SIG-M5 treated with dmso at 0.1 percent for 504 hours (cell line): ENCODE measurements at regions not wholly inside any gene's neighbourhood (a gene's known extent, or its start where the extent isn't known, plus 50 kb on each side); places are given as distances from the start of the nearest gene placed in this dataset.
"Not testable (repeated sequence)": the region's sequence is repeated elsewhere in the genome, so short reads cannot be mapped to it uniquely, and the experiment has no call there.

ENCODE experiments used
- DNase-seq: peaks from one replicate; lab custom pipeline; 2025; ENCODE audit not compliant: unreplicated experiment; lab: John Stamatoyannopoulos, UW

DNA sequence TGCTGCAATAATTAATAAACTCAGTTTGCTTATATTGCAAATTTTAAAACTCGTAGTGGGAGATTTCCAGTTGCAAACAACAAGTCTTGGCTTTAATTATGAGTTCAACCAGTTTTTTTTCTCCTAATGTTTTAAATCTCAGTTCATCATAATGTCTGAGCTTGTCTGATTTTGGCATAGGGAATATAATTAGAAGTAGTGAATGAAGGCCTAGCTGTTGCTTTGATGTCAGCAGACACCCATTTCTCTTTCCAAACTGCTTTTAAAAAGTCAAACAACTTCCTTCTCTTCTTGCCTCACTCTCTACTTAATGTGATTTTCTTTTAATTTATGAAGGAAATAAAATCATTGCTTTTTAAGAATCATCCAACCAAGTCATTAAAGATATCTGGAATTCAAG lies 1462.1 kb downstream of the DPP10 start:
- no peak for DNase-seq

- DNase-seq = no peak
Observed at GRCh38 chr2:115908731-115909130, 1466.3 kb downstream of the DPP10 start.

DNA sequence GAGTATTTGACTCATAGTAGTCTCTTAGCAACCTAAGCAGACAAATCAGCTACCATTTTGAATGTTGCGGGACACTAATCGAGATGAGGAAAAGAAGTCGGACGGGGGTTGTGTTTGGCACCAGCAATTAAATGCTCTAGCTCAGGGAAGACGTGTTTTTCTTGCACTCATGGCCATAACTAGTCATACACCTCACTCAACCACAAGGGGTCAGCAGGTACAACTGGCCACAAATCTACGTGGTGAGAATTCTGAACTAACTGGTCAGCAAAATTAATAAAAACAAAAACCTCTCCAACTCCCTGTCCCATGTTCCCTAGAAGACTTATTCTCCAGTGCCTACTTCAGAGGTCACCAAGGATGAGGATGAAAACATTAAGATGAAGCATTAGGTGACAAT lies 1467.8 kb downstream of the DPP10 start:
- no peak for DNase-seq

DNA sequence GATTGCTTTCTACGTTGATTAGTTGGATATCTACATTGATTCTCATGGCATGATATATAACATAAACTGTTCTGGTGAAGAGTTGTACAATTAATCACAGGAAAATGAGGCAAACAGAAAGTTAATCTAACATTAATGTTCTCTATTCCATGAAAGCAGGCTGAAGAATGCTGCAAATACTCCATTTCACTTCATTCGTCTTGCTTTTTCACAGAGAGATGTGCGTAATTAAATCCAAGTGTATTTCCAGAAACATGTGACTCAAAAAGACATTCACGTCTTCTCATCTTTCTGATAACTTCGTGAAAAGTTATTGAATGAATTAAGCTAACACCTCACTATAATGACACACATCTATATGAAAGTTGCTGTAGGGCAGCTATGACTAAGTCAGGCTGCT lies 1471.5 kb downstream of the DPP10 start:
- no peak for DNase-seq

DNA sequence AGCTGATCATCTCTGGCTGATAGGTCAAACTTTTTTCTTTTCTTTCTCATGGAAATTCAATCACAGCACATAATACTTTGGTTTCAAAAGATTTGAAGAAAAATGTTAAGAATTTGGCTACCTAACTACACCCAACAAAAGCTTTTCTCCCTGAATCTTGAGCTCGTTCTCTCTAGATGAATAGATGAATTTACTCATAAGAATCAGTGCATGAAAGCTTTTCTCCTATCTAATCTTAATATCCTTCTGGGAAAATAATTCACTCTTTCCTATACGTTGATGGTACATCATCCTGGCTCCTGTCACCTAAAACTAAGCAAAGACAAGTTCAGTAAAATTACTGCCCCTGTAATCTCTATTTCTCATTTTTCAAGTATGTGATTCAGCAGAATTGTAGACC lies 1479.1 kb downstream of the DPP10 start:
- no peak for DNase-seq

GRCh38 chr2:115939902-115940301 lies 1497.5 kb downstream of the DPP10 start:
- DNase-seq = no peak

GRCh38 chr2:115942800-115943199 lies 1500.4 kb downstream of the DPP10 start:
- DNase-seq = no peak

DNA sequence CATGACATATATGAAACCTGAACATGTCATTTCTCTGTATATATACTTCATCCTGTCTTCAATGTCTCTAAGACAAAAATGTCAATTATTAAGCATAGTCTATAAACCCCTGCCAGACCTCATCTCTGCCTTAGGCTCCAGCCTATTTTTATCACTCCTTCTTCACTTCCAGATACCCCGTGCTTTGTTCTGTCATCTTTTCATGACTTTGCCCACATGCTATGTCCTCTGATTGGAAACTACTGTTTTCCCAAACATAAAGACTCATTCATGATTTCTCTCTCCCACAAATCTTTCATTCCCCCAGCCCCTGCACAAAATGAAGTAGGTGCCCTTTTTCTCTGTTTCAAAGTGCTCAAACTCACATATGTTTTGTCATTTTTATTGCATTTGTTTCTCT lies 1503.9 kb downstream of the DPP10 start:
- no peak for DNase-seq

DNA sequence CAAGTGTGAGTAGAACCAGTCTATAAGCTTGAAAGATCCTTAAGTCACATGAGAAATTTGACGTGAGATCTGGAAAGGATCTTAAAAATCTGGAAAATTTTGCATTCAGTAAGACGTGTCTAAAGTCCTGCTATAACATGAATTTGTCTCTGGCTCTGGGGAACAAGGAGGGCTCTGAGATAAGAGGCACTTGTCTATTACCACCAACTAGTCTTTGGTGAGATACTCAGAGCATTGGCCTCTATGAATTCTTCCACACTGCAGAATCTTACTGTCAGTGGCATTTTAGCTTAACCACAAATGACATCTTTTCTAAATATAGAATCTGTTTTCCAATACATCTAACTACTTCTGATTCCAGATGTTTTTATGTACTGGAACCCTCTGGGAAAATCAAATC lies 1504.5 kb downstream of the DPP10 start:
- no peak for DNase-seq

DNA sequence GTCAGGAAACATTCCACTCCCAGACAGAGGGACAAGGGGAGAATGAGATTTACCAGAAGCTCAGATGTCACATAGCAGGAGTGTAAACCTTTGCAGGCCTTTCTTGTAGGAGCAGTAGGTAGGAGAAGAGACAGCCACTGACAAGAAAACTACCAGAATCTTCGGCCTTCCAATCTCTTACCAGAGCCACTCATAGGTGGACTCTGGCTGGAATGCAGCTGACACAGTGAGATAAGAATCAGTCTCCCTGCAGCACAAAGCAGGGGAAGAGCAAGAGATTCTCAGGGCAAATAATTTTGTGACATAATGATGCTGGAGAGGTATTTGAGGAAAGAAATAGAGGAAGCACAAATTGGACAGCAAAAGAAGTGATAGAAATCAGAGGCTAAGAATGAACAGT lies 1534.5 kb downstream of the DPP10 start:
- DNase-seq = no peak

GRCh38 chr2:115999039-115999438 lies 1556.6 kb downstream of the DPP10 start:
- DNase-seq = no peak

GRCh38 chr2:116023026-116023425 lies 1580.6 kb downstream of the DPP10 start:
- no peak for DNase-seq

DNA sequence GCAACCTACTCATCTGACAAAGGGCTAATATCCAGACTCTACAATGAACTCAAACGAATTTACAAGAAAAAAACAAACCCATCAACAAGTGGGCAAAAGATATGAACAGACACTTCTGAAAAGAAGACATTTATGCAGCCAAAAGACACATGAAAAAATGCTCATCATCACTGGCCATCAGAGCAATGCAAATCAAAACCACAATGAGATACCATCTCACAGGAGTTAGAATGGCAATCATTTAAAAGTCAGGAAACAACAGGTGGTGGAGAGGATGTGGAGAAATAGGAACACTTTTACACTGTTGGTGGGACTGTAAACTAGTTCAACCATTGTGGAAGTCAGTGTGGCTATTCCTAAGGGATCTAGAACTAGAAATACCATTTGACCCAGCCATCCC lies 1596.3 kb downstream of the DPP10 start:
- not testable (repeated sequence) for DNase-seq

DNA sequence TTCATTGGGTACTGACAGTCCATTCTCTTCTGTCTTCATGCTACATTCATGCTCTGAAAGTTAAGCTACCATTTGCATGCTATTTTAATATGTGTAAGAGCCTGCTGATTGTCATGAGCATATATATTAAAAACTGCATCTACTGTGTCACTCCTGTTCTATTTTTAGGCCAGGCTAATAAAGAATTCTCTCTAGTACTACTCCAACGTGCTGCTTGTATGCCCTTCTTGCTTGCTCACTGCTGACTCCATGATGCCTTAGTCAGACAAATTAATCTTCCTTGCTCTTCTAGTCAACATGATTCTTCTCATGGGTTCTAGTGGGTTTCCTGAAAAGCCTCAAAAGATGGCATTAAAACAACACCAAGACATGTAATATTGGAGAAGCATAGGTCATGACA lies 1600.1 kb downstream of the DPP10 start:
- no peak for DNase-seq

GRCh38 chr2:116057538-116057937 lies 1615.1 kb downstream of the DPP10 start:
- no peak for DNase-seq

DNA sequence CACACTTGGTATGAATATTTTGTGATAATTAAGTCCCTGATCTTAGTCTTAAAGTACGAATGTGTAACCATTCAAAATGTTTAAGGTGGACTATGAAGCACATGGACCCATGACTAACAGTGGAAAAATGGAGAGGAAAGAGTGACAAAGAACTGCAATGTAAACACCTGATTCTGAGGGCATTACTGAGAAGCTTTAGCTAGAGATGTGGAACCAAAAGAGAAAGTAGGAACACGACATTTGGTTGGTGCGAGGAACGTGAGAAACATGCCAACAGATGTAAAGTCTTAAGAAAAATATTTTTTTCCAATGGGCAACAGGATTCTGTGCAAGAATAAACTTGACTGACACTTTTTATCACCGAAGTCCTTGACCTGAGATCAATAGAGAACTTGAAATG lies 1618.6 kb downstream of the DPP10 start:
- no peak for DNase-seq

DNA sequence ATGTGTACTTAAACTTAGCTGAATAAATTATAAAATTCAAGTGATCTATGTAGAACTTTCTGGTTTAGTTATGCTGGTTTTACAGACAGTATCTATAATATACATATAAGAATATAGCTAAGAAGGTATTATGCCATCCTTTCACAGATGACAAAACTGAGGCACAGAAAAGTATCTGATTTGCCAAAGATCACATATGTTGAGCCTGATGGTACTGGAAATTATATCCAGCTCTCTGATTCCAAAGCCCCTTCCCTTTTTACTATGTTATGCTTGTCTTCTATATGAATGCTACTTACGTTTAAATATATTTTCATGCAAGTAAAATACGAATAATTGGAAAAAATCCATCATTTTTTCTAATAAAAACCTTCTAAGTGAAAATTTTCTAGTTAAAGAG lies 1631.3 kb downstream of the DPP10 start:
- no peak for DNase-seq

DNA sequence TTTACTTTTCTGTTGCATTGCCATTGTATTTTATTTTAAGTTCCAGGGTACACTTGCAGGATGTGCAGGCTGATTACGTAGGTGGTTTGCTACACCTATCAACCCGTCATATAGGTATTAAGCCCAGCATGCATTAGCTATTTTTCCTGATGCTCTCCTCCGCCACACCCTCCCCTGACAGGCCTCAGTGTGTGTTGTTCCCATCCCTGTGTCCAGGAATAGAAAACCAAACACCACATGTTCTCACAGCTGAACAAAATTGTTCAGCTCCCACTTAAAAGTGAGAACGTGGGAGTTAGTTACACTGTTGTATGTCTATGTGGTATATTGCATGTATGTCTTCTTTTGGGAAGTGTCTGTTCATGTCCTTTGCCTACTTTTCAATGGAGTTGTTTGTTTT lies 1631.7 kb downstream of the DPP10 start:
- no peak for DNase-seq

DNA sequence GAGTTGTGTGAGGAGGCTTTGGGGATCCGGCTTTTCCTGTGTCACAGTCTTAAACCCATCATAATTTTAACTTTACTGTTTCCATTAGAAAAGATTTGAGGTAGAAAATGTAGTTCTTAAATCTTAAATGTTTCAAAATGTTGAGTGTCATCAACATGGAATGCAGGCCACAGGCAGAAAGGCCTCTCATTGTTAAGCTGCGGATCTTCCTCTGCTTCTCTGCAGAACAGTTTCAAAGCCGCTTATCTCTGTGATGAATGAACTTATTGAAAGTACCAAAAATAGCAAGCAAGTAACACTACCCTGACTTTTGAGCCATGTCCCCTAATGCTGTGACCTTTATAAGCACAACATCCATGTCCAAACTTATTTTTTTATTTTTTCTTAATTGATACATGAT lies 1645.8 kb downstream of the DPP10 start:
- no peak for DNase-seq

DNA sequence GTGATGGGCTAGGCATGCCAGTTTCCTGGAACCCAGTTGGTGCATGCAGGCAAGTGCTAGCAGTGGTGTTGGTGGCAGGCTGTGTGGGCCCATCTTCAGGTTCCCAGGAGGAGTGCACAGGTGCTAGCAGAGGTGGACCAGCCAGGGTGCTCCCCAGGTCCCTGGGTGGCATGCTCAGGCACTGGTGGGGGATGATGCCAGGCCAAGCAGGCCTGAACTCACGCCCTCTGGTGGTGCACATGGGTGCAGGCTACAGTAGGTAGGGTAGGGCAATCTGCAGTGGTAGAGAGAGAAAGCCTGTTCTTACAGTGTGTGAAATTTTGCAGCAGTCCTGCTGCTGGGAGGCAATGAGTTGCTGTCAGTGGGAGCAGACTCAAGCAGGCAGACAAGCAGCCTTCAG lies 1651.8 kb downstream of the DPP10 start:
- DNase-seq = no peak

GRCh38 chr2:116095636-116096035 lies 1653.2 kb downstream of the DPP10 start:
- no peak for DNase-seq

DNA sequence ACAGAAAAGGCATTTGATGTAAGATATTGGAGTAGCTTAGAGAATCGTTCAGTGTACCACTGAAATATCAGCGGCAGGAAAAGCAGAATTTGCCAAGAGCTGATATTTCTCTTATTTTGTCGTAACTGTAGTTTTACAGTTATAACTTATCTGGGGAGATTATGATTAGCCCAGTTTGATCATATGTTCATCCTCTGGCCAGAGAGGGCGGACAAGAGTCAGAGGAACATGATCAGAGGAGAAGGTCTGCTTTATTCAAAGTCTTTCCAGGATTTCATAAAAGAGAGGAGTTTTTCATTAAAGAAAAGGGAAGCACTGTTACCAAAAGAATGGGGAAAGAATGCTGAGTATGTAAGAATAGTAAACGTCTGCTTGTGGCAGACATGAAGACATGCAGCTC lies 1655.6 kb downstream of the DPP10 start:
- DNase-seq = no peak

- DNase-seq = no peak
Observed at GRCh38 chr2:116109471-116109870, 1667.0 kb downstream of the DPP10 start.

- DNase-seq = no peak
Observed at GRCh38 chr2:116117845-116118244, 1675.4 kb downstream of the DPP10 start.
